Stimulated activated CD4-positive, alpha-beta T cell treated with anti-CD3 and anti-CD28 coated beads, TNF-alpha, amount 100 ng/mL, for 1 hour (primary cell): ENCODE measurements at regions not wholly inside any gene's neighbourhood (a gene's known extent, or its start where the extent isn't known, plus 50 kb on each side); places are given as distances from the start of the nearest gene placed in this dataset.
A peak's percentile ranks its signal among the peaks of the same experiment; 100 is the strongest.

ENCODE experiments used
- DNase-seq, 3 donors: peaks; one replicate each; pipeline ENCODE4 v3.0.0-alpha.2; 2020; ENCODE audit warnings: low read depth in 3 of 3, low spot score in 1 of 3

DNA sequence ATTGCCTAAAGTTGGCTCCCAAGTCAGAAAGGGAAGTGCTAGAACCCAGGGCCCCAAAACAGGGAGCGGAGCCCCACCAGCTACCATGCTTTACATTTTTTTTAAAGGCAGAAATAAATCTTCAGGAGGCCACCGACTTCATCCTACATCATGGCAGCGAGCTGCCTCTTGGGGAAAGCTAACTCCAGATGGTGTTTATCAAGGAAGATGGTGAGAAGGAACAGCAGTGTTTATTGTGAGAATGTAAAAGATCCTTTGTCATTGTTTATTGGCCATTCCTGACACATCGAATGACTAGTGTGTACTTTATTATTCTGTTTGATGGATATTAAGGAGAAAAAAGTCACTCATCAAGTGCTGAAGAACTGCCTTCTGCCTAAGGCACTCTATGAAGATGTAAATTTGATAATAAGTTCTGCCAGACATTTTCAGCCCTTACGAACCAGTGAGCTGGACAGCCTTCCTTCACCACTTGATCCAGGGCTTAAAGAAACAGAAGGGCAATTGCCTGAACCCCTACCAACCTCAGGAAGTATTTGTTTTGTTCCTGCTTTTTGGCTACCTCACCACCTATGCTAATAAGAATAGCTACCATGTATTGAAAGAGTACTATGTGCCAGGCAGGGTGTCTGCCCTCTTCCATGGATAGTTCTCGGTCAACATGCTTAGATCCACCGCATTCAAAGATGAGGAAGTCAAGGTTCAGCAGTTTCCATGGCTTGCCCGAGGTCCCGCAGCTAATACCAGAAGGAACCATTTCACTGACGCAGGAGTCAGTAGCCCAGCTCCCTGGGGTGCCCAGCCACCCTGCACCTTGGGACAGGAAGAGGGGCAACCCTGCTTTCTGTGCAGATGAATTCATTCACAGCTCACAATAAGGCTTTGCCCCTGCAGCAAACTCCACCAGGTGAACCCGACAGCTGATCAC lies 194.7 kb upstream of the RREB1 start:
- DNase-seq: no peak

GRCh38 chr6:6915219-6915618 lies 192.5 kb upstream of the RREB1 start:
- DNase-seq: no peak

DNA sequence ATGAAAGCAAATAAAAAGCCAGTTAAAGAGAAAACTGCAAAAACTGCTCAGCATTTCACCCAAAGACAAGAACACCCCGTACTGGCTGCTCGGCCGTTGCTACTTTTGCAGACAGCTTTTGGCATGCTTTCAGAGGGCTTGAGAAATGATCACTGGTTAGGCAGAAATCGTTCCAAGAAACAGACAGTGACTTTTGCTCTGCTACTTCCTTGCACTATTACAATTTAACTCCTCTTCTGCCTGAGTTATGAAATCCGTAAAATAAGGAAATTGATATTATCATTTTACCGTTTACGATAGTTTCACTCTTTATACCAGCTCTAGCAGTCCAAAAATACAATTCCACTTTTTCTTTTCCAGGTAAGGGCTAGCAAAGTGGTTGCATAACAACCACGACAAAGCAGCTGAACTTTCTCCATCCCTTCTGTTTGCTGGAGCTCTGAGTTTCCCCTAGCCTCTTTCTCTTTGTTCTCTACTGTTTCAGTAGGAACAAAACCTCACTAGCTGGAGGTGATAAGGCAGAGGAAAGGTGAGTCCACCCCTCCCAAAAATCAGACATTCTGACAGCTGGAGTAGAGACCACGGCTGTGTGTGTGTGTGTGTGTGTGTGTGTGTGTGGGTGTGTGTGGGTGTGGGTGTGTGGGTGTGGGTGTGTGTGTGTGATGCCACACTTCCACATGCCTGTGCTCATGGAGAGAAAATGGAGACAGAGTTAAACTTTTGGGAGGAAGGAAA lies 191.8 kb upstream of the RREB1 start:
- DNase-seq: no peak

DNA sequence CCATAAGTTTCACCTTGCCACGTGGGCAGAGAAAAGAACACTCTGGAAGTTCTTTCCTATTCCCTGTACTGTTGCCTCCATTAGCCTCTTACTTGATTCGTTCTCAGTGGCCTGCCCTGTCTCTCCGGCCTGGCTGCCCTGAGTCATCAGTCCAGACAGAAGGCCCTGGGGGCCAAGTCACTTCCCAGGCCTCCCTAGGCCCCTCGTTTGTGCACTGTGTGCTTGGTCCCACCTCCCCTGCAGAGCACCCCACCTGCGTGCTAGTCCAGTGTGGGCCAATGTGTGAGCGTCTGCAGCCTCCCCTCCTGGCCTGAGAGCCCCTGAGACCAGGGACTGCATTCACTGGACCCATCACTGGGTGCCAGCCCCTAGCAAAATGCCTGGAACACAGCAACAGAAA lies 191.2 kb upstream of the RREB1 start:
- DNase-seq: no peak

- peak in 1 of 3 donors; percentile 47 for DNase-seq
Measured at GRCh38 chr6:6918216-6918983, 189.4 kb upstream of the RREB1 start.

DNA sequence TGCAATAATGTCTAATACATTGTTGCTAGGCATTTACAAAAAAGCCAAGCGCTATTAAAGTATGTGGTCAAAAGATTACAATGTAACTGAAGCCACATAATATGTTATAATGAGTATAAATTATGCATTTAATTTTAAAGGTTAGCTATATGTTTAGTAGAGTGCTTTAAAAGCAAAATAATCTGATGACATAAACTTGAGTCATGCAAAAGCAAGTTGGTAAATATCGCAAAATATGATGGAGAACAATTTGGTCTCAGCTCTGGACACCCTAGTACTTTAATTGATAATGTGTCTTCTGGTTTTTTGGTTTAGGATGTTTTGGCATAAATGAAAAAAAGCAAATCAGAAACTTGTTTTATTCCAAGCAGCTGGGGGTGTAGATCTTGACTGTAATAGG lies 188.6 kb upstream of the RREB1 start:
- no peak for DNase-seq

DNA sequence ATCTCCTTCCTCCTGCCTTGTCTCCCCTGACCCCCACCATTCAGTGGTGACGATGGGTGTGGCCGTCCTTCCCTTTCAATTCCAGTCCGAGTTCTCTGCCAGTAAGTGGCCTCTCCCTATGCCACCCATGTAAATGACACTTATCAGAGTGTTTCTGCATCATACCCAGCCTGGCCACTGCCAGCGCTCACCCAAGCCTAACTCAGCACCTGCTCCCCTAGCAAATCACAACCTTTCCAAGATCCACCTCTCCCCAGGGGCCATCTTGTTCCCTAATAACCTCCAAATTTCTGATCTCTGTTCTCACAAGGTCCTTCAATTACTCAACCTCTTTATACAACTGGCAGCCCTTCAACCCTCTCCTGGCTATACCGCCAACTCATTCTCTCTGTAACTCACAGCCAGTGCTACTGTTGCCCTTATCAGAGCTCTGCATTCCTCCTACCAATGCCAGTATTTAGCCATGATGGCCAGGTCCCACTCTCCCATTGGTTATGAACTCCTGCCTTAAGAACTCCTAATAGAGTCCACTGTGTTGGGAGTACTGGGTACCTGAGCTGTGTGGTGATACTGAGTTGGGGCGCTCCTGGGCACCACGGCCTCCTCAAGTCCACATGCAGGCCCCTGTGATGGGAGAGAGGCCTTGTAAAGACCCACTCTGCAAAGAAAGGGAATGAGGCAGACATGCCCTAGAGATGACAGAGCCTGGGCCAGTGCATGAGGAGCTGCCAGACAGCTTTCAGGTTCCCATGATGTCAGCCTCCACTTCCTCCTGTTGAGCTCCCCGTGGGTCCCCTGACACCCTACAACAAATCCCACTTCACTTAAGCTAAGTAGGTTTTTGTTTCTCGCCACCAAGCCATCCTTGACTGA lies 187.4 kb upstream of the RREB1 start:
- DNase-seq: no peak

DNA sequence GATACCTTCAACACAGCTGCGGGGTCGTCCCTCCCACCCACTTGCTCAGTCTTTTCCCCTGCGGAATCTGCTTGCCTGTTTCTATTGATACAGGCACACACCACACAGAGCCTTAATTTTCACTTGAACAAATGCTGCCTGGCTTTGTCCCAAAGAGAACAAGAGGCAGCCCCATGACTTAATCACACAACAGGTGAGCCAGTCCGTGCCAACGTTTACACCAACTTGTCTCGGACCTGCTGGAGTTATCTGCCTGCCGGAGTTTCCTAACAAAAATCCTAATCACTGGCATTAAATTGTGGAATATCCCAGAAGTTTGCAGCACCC lies 186.8 kb upstream of the RREB1 start:
- no peak for DNase-seq

- DNase-seq: no peak
Measured at GRCh38 chr6:6922166-6922565, 185.6 kb upstream of the RREB1 start.

- DNase-seq: no peak
Measured at GRCh38 chr6:6923605-6924004, 184.2 kb upstream of the RREB1 start.

- DNase-seq: no peak
Measured at GRCh38 chr6:6924708-6925107, 183.1 kb upstream of the RREB1 start.

DNA sequence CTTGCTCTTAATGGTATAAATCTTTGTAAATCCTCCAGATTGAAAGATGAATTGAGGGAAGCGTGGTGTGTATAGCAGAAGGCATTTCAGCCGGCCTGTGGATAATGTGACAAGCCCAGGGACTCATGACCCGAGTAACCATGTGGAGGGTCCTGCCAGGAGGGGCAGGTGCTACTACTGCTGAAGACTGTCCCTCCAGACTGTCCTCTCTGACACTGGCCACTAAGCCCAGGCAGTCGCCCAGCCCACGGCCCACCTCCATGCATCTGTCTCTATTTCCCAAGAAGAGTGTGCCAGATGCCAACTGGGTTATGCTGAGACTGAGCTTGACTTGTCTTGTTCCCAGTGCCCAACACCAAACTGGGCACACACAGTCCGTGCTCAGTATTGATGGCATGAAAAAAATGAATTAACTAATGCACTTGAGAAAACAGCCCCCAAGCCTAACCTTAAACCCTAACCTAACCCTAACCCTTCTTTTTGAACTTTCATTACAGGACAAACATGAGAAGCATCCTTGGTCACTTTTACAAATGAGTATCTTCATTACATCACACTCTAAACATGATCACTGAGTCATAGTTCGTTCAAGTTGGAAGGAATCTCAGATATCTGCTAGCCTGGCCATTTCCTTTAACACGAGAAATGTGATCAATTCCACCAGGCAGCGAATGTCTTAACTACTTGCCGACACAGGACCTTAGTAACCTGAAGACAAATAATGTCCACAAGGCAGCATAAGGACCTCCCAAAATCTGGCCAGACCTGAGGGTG lies 182.2 kb upstream of the RREB1 start:
- no peak for DNase-seq

- no peak for DNase-seq
Measured at GRCh38 chr6:6926856-6927255, 180.9 kb upstream of the RREB1 start.

DNA sequence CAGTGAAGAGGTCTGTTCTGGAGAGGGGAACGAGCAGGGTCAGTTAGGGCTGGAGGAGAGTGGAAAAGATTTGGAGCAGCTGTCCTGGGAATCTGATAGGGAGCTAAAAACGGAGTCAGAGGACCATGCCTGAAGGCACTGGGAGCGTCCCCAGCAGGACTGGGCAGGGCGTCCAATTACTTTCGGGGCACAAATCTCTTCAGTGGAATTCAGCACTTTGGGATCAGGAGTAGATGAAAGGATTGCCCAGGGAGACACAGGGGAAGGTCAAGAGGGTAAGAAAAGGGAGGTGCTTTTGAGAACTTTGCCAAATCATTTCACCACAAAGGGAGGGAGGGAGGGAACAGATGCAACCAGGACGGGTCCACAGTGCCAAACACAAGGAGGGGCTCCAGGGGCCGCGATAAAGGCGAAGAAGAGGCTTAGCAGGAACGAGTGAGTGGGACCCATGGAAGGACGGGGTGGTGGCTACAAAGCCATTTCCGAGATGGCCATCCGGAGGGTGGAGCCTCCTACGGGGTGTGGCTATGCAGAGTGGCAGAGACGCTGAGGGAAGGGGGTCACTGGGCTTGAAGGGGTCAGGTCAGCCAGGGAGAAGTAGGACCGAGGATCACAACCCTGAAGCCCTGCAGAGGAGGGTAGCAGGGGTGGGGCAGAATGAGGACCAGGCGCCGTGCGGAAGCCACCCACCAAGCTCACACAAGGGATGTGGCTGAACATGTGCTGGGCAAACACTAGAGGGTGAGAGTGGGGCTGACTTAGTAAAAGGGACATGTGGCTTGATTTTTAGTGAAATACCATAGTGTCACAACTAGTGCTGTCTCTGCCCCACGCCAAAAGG lies 180.0 kb upstream of the RREB1 start:
- DNase-seq: no peak

DNA sequence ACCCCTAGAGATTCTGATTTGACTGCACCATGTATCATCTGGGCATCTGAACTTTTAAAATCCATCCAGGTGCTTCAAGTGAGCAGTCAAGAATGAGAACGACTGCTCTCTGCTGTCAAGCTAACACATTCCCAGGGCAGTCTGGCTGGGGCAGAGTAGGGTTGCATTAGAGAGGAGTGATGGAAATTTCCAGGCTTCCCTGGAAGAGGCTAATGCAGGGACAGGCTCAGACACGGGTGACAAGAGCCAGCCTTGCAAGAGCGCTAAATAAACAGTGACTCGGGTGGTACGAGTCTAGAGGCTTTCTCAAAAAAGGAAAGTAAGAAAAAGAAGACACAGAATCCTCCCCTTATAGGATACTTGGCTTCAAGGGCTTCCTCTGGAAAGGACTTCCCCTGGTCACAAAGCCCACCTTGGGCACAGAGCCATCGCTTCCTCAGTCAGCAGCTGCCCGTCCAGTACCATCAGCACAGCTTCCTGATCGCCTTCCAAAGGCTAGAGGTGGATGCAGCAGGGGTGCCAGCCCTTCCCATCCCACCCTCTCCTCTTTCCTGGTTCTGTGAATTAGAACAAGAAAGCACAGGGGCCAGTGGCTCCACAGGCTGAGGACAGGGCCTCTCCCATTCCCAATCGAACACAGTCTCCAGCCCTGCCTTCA lies 177.4 kb upstream of the RREB1 start:
- no peak for DNase-seq

DNA sequence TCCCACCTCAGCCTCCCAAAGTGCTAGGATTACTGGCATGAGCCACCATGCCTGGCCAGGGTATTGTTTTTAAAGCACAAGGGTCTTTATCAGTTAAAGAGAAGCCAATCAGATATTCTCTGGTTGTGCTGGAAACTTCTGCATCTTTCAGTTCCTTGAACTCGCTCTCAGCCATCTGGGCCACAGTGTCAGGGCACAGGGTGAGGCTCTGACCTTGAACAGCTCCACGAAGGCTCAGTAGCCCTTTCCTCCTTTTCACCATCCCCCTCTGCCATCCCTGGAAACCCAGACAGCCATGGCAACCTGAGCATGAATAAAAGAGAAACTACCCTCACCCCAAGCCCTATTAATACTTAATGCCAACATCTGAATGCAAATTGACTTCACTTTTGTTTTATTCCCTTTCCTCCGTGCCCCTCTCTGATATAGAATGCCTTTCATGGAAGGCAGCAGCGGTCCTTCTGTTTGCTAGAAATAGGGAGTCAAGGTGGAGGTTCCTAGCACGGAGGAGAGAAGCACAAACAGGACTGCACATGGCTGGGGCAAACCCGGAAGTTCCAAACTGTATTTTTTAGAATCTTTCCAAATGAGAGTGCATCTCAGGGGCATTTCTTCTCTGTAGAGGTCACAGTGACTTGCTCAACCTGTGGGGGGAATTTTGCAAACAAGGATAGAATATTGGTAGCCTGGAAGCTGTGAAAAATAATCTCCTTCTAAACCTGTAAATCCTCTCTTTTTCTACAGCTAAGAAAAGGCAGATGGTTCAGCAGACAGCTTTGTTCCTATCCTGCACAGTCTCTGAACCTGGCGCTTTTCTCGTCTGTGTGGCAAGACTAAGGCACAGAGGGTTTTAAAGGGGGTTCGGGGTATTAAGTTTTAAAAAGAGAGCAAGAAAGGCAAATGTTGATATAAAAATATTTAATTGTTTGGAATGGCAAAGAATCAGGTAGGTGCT lies 176.4 kb upstream of the RREB1 start:
- DNase-seq: no peak

- DNase-seq: no peak
Measured at GRCh38 chr6:6932341-6932740, 175.4 kb upstream of the RREB1 start.

GRCh38 chr6:6932968-6933367 lies 174.8 kb upstream of the RREB1 start:
- DNase-seq: no peak
